HepG2 (cell line): ENCODE measurements at regions not wholly inside any gene's neighbourhood (a gene's known extent, or its start where the extent isn't known, plus 50 kb on each side); places are given as distances from the start of the nearest gene placed in this dataset.

Experiments used
- ATAC-seq: fragments of 200-7000 bp; cut with Tn5 transposase; 3 replicates; pipeline ENCODE4 v1.9.1; 2020; ENCODE audit warnings: mild to moderate bottlenecking, moderate library complexity
- BruUV-seq: library from RNA; stranded (reverse); fragments of 400-500 nt; replicated peaks from 2 replicates; lab custom pipeline; 2021; lab: Mats Ljungman, UMichigan
- CTCF ChIA-PET: fragments of 300-600 bp; formaldehyde crosslinking; extraction: SDS; loops from one replicate; lab custom pipeline; 2021; ENCODE audit warnings: low total read pairs, inconsistent platforms, low intra/inter-chr PET ratio; lab: Yijun Ruan, JAX
- POLR2A ChIA-PET: fragments of 350-600 bp; sonication (Branson Sonifier 250); formaldehyde crosslinking; loops from one replicate; lab custom pipeline; 2020; ENCODE audit warnings: antibody characterized with exemption, inconsistent platforms; lab: Yijun Ruan, JAX
- DNase-seq: peaks from one replicate; pipeline ENCODE4 v3.0.0-alpha.2; 2015; ENCODE audit warnings: low spot score
- FAIRE-seq: peaks from 3 replicates; lab custom pipeline; 2011; peaks lifted over from hg19 to GRCh38; lab: Jason Lieb, UNC
- H2AFZ ChIP-seq: one replicate; pipeline ENCODE4 v1.6.1; 2011; ENCODE audit warnings: low read length, inconsistent platforms
- H3K27ac ChIP-seq: fragments of 300-600 bp; 3 replicates; pipeline ENCODE4 v1.8.0; 2011; ENCODE audit warnings: mixed run types, mild to moderate bottlenecking, mixed read lengths, low read length, inconsistent platforms; ENCODE audit not compliant: insufficient read depth; ENCODE audit errors: extremely low read length
- H3K27me3 ChIP-seq, 2 experiments: fragments of 200-600 bp in 1 of 2; 2 replicates in 1 of 2; 3 replicates in 1 of 2; pipeline versions ENCODE4 v1.6.0 to v1.8.0; 2011; ENCODE audit warnings: low read length in 2 of 2, mild to moderate bottlenecking in 2 of 2, moderate library complexity in 2 of 2, inconsistent platforms in 1 of 2; ENCODE audit not compliant: insufficient read depth in 2 of 2, control insufficient read depth in 1 of 2
- H3K36me3 ChIP-seq, 2 experiments: fragments of 200-600 bp in 1 of 2; replicated peaks in 1 of 2; 2 replicates in 1 of 2; 3 replicates in 1 of 2; pipeline versions ENCODE4 v1.5.1 to v1.8.0; 2011; ENCODE audit warnings: low read length in 2 of 2, inconsistent platforms in 1 of 2; ENCODE audit not compliant: insufficient read depth in 2 of 2, control insufficient read depth in 1 of 2
- H3K4me1 ChIP-seq: 2 replicates; pipeline ENCODE4 v1.5.1; 2012; ENCODE audit warnings: low read length, inconsistent platforms; ENCODE audit not compliant: insufficient read depth
- H3K4me2 ChIP-seq: 2 replicates; pipeline ENCODE4 v1.6.0; 2011; ENCODE audit warnings: low read depth, low read length, inconsistent platforms
- H3K4me3 ChIP-seq, 3 experiments: fragments of 200-600 bp in 1 of 3; sonication (generic), shearing (Covaris generic) in 1 of 3; replicated peaks in 1 of 3; 2 replicates each; pipeline ENCODE4 v1.5.1; 2011 to 2016; ENCODE audit warnings: low read length in 3 of 3, inconsistent platforms in 2 of 3, low read depth in 2 of 3, mild to moderate bottlenecking in 2 of 3, control low read depth in 1 of 3, mixed read lengths in 1 of 3; ENCODE audit not compliant: insufficient read depth in 1 of 3
- H3K79me2 ChIP-seq: one replicate; pipeline ENCODE4 v1.6.1; 2011; ENCODE audit warnings: low read length, inconsistent platforms; ENCODE audit not compliant: insufficient read depth
- H3K9ac ChIP-seq: 2 replicates; pipeline ENCODE4 v1.6.0; 2011; ENCODE audit warnings: mild to moderate bottlenecking, low read depth, low read length, inconsistent platforms; ENCODE audit not compliant: insufficient read depth
- H3K9me3 ChIP-seq: 2 replicates; pipeline ENCODE4 v1.5.1; 2012; ENCODE audit warnings: mild to moderate bottlenecking, low read length
- H4K20me1 ChIP-seq: 2 replicates; pipeline ENCODE4 v1.6.0; 2011; ENCODE audit warnings: inconsistent platforms, mild to moderate bottlenecking, low read length, moderate library complexity; ENCODE audit not compliant: insufficient read depth
- AKAP8 ChIP-seq: sonication (generic); formaldehyde crosslinking; IDR thresholded peaks from 2 replicates; pipeline ENCODE4 v1.5.1; 2020; ENCODE audit warnings: mild to moderate bottlenecking, missing genetic modification reagents
- ATM ChIP-seq: fragments of 450-650 bp; IDR thresholded peaks from 2 replicates; pipeline ENCODE4 v1.7.1; 2017; ENCODE audit warnings: mild to moderate bottlenecking, borderline replicate concordance
- BCL6 ChIP-seq: IDR thresholded peaks from 2 replicates; pipeline ENCODE4 v1.6.1; 2016; ENCODE audit warnings: missing genetic modification reagents, missing compliant biosample characterization
- KLF16 ChIP-seq, 2 experiments: sonication (generic) in 1 of 2; formaldehyde crosslinking in 1 of 2; IDR thresholded peaks; 2 replicates each; pipeline versions ENCODE4 v1.6.1 to v1.8.0; 2016 to 2023; ENCODE audit warnings: missing genetic modification reagents in 2 of 2, missing compliant biosample characterization in 1 of 2
- ZFP41 ChIP-seq: sonication (generic); formaldehyde crosslinking; IDR thresholded peaks from 2 replicates; pipeline ENCODE4 v1.4.0; 2020; ENCODE audit warnings: mild to moderate bottlenecking, missing genetic modification reagents, borderline replicate concordance
- ZNF121 ChIP-seq: sonication (generic); formaldehyde crosslinking; IDR thresholded peaks from 2 replicates; pipeline ENCODE4 v1.5.0; 2020; ENCODE audit warnings: mild to moderate bottlenecking, missing genetic modification reagents
- ZNF207 ChIP-seq: fragments of 450-650 bp; IDR thresholded peaks from 2 replicates; pipeline ENCODE4 v1.6.1; 2016; ENCODE audit warnings: antibody characterized with exemption, borderline replicate concordance
- WGBS: methylation state at CpG from one replicate; pipeline ENCODE4 v1.1.6; 2017; ENCODE audit warnings: low lambda C conversion rate; 5-methylcytosine and 5-hydroxymethylcytosine counted together
- in situ Hi-C: cut with HindIII; loops from 2 replicates; pipeline ENCODE4 v1.10.0; 2017; ENCODE audit warnings: low pct_unique_long_range_greater_than_20kb; ENCODE audit not compliant: extremely low pct_ligation_motif_present
- intact Hi-C: fragments of 100-400 bp; cut with micrococcal nuclease; formaldehyde crosslinking; loops from one replicate; pipeline ENCODE4 v1.10.0; 2022; ENCODE audit not compliant: unreplicated experiment
- TF ChIP-seq, protein P1 (sequence below): IDR thresholded peaks from 2 replicates; pipeline ENCODE4 v1.6.1; 2016; ENCODE audit warnings: low read depth, borderline replicate concordance
- TF ChIP-seq, protein P2 (sequence below): sonication (generic); formaldehyde crosslinking; IDR thresholded peaks from 2 replicates; pipeline ENCODE4 v1.4.0; 2020; ENCODE audit warnings: missing genetic modification reagents
- TF ChIP-seq, protein P3 (sequence below): sonication (generic); formaldehyde crosslinking; IDR thresholded peaks from 2 replicates; pipeline ENCODE4 v1.4.0; 2020; ENCODE audit warnings: mild to moderate bottlenecking, missing genetic modification reagents, borderline replicate concordance
- TF ChIP-seq, protein P4 (sequence below): sonication (generic); formaldehyde crosslinking; IDR thresholded peaks from 2 replicates; pipeline ENCODE4 v1.8.0; 2022; ENCODE audit warnings: mild to moderate bottlenecking, missing genetic modification reagents, moderate library complexity
- TF ChIP-seq, protein P5 (sequence below): sonication (generic); formaldehyde crosslinking; conservative IDR thresholded peaks from 2 replicates; pipeline ENCODE4 v1.8.0; 2022; ENCODE audit warnings: mild to moderate bottlenecking, moderate library complexity, missing genetic modification reagents

DNA sequence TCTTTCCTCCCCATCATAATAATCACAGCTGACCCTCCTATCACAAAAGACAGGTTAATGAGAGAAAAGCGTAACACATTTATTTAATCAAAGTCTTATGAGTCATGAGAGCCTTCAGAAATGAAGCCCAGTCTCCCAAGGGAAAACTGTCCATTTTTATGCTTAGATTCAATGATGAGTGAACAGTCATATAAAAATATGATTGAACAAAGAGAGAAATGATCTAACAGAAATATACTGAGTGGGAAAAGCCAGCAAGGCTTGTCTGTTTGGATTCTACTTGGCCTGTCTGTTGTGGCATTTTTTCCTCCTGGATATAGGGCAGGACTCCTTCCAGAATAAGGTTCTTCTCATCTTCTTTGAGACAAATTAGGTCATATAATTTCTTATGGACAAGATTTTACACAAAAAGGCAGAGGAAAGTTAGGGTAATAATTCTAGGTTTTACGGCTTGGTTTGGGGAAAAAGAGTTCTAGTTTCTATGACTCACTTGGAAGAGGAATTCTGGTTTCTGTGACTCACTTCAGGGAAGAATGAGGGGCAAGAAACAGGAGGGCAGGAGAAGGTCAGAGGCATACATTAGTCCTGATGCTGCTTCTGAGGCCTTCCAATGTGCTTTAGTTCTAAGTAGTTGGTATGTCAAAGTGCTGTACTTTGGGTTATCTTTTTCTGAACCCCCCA is 534.2 kb downstream of the ZIC1 start:
- intact Hi-C loops: no loop called here
- H3K9ac ChIP-seq: no peak overlapping the region

More for the DNA sequence above, 534.2 kb downstream of the ZIC1 start:
- in situ Hi-C loops: no loop called here
- POLR2A ChIA-PET: no interaction called here
- ATAC-seq (no peak), FAIRE-seq (no peak), DNase-seq (no peak)
- CTCF ChIA-PET: no interaction called here
- WGBS: 61% methylated on average over 2 of the region's 2 CpGs
- H3K4me1 ChIP-seq: no peaks in the 10 kb centered on the region
- no peak overlapping the region for H3K4me2 ChIP-seq
- no peaks in the 10 kb centered on the region for H3K27me3 ChIP-seq
- no peaks in the 10 kb centered on the region for H3K9me3 ChIP-seq
- no peaks in the 10 kb centered on the region for H4K20me1 ChIP-seq
- H3K4me3 ChIP-seq: no peak overlapping the region
- BruUV-seq: no TSS peak
- no peak overlapping the region for H2AFZ ChIP-seq
- TF ChIP-seq ZNF207 (no peak), ZNF121 (CRISPR knock-in tag) (no peak), ZFP41 (CRISPR knock-in tag) (no peak), ATM (no peak), AKAP8 (CRISPR knock-in tag) (no peak), KLF16 (CRISPR knock-in tag; IDR thresholded peaks at IDR 0.05) (no peak), BCL6 (CRISPR knock-in tag) (no peak)
- TF ChIP-seq, protein P1, sequence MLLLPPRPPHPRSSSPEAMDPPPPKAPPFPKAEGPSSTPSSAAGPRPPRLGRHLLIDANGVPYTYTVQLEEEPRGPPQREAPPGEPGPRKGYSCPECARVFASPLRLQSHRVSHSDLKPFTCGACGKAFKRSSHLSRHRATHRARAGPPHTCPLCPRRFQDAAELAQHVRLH (CRISPR knock-in tag): no peak
- TF ChIP-seq, protein P2, sequence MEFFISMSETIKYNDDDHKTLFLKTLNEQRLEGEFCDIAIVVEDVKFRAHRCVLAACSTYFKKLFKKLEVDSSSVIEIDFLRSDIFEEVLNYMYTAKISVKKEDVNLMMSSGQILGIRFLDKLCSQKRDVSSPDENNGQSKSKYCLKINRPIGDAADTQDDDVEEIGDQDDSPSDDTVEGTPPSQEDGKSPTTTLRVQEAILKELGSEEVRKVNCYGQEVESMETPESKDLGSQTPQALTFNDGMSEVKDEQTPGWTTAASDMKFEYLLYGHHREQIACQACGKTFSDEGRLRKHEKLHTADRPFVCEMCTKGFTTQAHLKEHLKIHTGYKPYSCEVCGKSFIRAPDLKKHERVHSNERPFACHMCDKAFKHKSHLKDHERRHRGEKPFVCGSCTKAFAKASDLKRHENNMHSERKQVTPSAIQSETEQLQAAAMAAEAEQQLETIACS (CRISPR knock-in tag): no peak
- TF ChIP-seq, protein P3, sequence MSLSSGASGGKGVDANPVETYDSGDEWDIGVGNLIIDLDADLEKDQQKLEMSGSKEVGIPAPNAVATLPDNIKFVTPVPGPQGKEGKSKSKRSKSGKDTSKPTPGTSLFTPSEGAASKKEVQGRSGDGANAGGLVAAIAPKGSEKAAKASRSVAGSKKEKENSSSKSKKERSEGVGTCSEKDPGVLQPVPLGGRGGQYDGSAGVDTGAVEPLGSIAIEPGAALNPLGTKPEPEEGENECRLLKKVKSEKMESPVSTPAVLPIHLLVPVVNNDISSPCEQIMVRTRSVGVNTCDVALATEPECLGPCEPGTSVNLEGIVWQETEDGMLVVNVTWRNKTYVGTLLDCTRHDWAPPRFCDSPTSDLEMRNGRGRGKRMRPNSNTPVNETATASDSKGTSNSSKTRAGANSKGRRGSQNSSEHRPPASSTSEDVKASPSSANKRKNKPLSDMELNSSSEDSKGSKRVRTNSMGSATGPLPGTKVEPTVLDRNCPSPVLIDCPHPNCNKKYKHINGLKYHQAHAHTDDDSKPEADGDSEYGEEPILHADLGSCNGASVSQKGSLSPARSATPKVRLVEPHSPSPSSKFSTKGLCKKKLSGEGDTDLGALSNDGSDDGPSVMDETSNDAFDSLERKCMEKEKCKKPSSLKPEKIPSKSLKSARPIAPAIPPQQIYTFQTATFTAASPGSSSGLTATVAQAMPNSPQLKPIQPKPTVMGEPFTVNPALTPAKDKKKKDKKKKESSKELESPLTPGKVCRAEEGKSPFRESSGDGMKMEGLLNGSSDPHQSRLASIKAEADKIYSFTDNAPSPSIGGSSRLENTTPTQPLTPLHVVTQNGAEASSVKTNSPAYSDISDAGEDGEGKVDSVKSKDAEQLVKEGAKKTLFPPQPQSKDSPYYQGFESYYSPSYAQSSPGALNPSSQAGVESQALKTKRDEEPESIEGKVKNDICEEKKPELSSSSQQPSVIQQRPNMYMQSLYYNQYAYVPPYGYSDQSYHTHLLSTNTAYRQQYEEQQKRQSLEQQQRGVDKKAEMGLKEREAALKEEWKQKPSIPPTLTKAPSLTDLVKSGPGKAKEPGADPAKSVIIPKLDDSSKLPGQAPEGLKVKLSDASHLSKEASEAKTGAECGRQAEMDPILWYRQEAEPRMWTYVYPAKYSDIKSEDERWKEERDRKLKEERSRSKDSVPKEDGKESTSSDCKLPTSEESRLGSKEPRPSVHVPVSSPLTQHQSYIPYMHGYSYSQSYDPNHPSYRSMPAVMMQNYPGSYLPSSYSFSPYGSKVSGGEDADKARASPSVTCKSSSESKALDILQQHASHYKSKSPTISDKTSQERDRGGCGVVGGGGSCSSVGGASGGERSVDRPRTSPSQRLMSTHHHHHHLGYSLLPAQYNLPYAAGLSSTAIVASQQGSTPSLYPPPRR (CRISPR knock-in tag): no peak
- TF ChIP-seq, protein P4, sequence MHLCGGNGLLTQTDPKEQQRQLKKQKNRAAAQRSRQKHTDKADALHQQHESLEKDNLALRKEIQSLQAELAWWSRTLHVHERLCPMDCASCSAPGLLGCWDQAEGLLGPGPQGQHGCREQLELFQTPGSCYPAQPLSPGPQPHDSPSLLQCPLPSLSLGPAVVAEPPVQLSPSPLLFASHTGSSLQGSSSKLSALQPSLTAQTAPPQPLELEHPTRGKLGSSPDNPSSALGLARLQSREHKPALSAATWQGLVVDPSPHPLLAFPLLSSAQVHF (CRISPR knock-in tag): no peak
- TF ChIP-seq, protein P5, sequence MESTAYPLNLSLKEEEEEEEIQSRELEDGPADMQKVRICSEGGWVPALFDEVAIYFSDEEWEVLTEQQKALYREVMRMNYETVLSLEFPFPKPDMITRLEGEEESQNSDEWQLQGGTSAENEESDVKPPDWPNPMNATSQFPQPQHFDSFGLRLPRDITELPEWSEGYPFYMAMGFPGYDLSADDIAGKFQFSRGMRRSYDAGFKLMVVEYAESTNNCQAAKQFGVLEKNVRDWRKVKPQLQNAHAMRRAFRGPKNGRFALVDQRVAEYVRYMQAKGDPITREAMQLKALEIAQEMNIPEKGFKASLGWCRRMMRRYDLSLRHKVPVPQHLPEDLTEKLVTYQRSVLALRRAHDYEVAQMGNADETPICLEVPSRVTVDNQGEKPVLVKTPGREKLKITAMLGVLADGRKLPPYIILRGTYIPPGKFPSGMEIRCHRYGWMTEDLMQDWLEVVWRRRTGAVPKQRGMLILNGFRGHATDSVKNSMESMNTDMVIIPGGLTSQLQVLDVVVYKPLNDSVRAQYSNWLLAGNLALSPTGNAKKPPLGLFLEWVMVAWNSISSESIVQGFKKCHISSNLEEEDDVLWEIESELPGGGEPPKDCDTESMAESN (CRISPR knock-in tag): no peak
- no peak overlapping the region for H3K27ac ChIP-seq
- no peaks in the 10 kb centered on the region for H3K79me2 ChIP-seq
- H3K36me3 ChIP-seq: no peaks in the 10 kb centered on the region
